Activated T-cell treated with anti-CD3 and anti-CD28 coated beads, Interleukin-2, amount 50 U/mL, for 24 hours (primary cell): ENCODE measurements at regions not wholly inside any gene's neighbourhood (a gene's known extent, or its start where the extent isn't known, plus 50 kb on each side); places are given as distances from the start of the nearest gene placed in this dataset.
A peak's percentile ranks its signal among the peaks of the same experiment; 100 is the strongest.
"Not testable (repeated sequence)": the region's sequence is repeated elsewhere in the genome, so short reads cannot be mapped to it uniquely, and the experiment has no call there.

ENCODE experiments used
- DNase-seq: peaks from one replicate; pipeline ENCODE4 v3.0.0-alpha.2; 2020
- H3K27ac Mint-ChIP-seq: 2 replicates; pipeline ENCODE4 v1.8.0; 2020; ENCODE audit warnings: mild to moderate bottlenecking, mixed read lengths
- H3K27me3 Mint-ChIP-seq: 2 replicates; pipeline ENCODE4 v1.8.0; 2020; ENCODE audit warnings: mixed read lengths
- H3K36me3 Mint-ChIP-seq: 2 replicates; pipeline ENCODE4 v1.8.0; 2020; ENCODE audit warnings: low read depth, mixed read lengths
- H3K4me1 Mint-ChIP-seq: 2 replicates; pipeline ENCODE4 v1.8.0; 2020; ENCODE audit warnings: low read depth, mixed read lengths
- H3K4me3 Mint-ChIP-seq: 2 replicates; pipeline ENCODE4 v1.8.0; 2020; ENCODE audit warnings: mild to moderate bottlenecking, moderate library complexity, mixed read lengths
- H3K9me3 Mint-ChIP-seq: 2 replicates; pipeline ENCODE4 v1.8.0; 2020; ENCODE audit warnings: mixed read lengths

- H3K27me3 Mint-ChIP-seq, result no peaks in the 10 kb centered on the region
Observed at GRCh38 chr12:34208331-34209258, 186.3 kb downstream of the ALG10 start.

GRCh38 chr12:34209259-34209835 is 187.1 kb downstream of the ALG10 start:
- no peak for DNase-seq
- Mint-ChIP-seq H3K36me3 (no peaks in the 10 kb centered on the region), H3K27me3 (no peaks in the 10 kb centered on the region), H3K27ac (no peak overlapping the region), H3K4me1 (no peaks in the 10 kb centered on the region), H3K4me3 (no peak overlapping the region), H3K9me3 (no peaks in the 10 kb centered on the region)

More at GRCh38 chr12:34208331-34209258, 186.3 kb downstream of the ALG10 start:
- Mint-ChIP-seq H3K36me3 (no peaks in the 10 kb centered on the region), H3K27ac (no peak overlapping the region), H3K9me3 (no peaks in the 10 kb centered on the region), H3K4me3 (no peak overlapping the region), H3K4me1 (no peaks in the 10 kb centered on the region)
- no peak for DNase-seq

DNA sequence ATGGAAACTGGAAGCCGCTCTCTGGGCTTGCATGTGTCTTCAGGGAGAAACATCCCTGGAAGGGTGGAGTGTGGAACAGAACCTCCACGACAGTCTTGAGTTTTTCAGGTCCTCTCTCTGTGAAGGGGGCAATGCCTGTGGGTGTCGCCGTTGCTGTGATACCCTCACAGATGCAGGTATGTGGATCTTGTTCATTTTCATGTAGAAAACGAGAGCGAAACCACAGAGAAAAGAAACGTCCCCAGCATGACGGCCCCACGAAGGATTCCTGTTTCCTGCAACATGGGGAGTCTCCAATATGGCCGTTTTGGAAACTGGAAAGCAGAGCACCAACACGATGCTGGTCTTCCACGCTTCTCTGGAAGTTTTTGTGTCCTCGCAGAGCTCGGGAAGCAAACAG is 187.9 kb downstream of the ALG10 start:
- Mint-ChIP-seq H3K9me3 (no peaks in the 10 kb centered on the region), H3K4me1 (no peaks in the 10 kb centered on the region), H3K36me3 (no peaks in the 10 kb centered on the region), H3K27me3 (no peaks in the 10 kb centered on the region), H3K4me3 (no peak overlapping the region), H3K27ac (no peak overlapping the region)
- no peak for DNase-seq

- no peaks in the 10 kb centered on the region for H3K4me1 Mint-ChIP-seq
- H3K27me3 Mint-ChIP-seq, result no peaks in the 10 kb centered on the region
Observed at GRCh38 chr12:34210689-34211530, 188.6 kb downstream of the ALG10 start.

GRCh38 chr12:34212651-34213050 is 190.4 kb downstream of the ALG10 start:
- Mint-ChIP-seq H3K27ac (no peak overlapping the region), H3K36me3 (no peaks in the 10 kb centered on the region), H3K4me1 (no peaks in the 10 kb centered on the region), H3K9me3 (no peaks in the 10 kb centered on the region), H3K27me3 (no peaks in the 10 kb centered on the region), H3K4me3 (no peak overlapping the region)
- no peak for DNase-seq

More at GRCh38 chr12:34210689-34211530, 188.6 kb downstream of the ALG10 start:
- H3K4me3 Mint-ChIP-seq, result no peak overlapping the region
- no peaks in the 10 kb centered on the region for H3K9me3 Mint-ChIP-seq
- DNase-seq, result no peak
- H3K36me3 Mint-ChIP-seq, result no peaks in the 10 kb centered on the region
- no peak overlapping the region for H3K27ac Mint-ChIP-seq

DNA sequence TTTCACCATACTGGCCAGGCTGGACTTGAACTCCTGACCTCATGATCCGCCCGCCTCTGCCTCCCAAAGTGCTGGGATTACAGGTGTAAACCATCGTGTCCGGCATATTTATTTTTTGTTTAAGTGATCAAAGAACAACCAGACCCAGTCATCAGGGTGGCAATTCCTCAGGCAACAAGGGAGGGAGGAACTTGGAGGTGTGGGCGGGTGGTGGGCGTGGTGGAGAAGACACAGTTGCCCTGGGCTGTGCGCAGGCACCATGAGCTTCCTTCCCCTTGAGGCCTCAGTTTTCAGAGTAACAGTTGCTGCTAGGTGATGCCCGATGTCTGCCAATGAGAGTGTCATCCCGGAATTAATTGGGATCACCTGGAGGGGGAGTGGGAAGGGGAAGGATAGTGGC is 191.7 kb downstream of the ALG10 start:
- no peaks in the 10 kb centered on the region for H3K9me3 Mint-ChIP-seq
- H3K4me3 Mint-ChIP-seq, result no peak overlapping the region
- H3K36me3 Mint-ChIP-seq, result no peaks in the 10 kb centered on the region
- DNase-seq, result no peak
- no peak overlapping the region for H3K27ac Mint-ChIP-seq
- peaks cover 9% of the 10 kb centered on the region for H3K27me3 Mint-ChIP-seq
- peaks cover 8% of the 10 kb centered on the region for H3K4me1 Mint-ChIP-seq

- H3K9me3 Mint-ChIP-seq, result no peaks in the 10 kb centered on the region
Observed at GRCh38 chr12:34215213-34215892, 193.1 kb downstream of the ALG10 start.

DNA sequence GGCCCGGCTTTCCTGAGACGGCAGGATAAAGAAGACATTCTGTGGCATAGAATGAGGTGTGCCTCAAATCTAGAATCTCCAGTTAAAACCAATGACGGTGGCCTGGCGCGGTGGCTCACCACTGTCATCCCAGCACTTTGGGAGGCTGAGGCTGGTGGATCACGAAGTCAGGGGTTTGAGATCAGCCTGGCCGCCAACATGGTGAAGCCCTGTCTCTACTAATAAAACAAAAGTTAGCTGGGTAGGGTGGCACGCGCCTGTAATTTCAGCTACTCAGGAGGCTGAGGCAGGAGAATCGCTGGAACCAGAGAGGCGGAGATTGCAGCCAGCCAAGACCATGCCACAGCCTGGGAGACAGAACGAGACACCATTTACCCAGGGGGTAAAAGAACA is 193.6 kb downstream of the ALG10 start:
- Mint-ChIP-seq H3K9me3 (no peaks in the 10 kb centered on the region), H3K4me3 (no peak overlapping the region), H3K27ac (no peak overlapping the region), H3K4me1 (peaks cover 10% of the 10 kb centered on the region), H3K36me3 (no peaks in the 10 kb centered on the region), H3K27me3 (peaks cover 17% of the 10 kb centered on the region)
- DNase-seq, result no peak

More at GRCh38 chr12:34215213-34215892, 193.1 kb downstream of the ALG10 start:
- Mint-ChIP-seq H3K4me1 (peaks cover 10% of the 10 kb centered on the region), H3K4me3 (no peak overlapping the region), H3K27me3 (peaks cover 17% of the 10 kb centered on the region), H3K27ac (no peak overlapping the region), H3K36me3 (no peaks in the 10 kb centered on the region)
- DNase-seq, result no peak

DNA sequence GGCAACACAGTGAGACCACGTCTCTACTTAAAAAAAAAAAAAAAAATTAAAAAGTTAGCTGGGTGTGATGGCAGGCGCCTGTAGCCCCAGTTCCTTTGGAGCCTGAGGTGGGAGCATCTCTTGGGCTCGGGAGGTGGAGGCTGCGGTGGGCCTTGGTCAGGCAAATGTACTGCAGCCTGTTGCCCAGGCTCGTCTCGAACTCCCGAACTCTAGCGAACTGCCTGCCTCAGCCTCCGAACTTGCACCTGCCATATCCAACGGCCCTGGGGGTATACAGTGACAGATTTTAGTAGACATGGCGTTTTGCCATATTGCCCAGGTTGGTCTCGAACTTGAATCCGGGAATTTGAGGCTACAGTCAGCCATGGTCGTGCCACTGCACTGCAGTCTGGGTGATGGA is 195.4 kb downstream of the ALG10 start:
- H3K27ac Mint-ChIP-seq, result no peak overlapping the region
- no peaks in the 10 kb centered on the region for H3K9me3 Mint-ChIP-seq
- no peak overlapping the region for H3K4me3 Mint-ChIP-seq
- peaks cover 10% of the 10 kb centered on the region for H3K4me1 Mint-ChIP-seq
- no peak for DNase-seq
- peaks cover 17% of the 10 kb centered on the region for H3K27me3 Mint-ChIP-seq
- no peaks in the 10 kb centered on the region for H3K36me3 Mint-ChIP-seq

DNA sequence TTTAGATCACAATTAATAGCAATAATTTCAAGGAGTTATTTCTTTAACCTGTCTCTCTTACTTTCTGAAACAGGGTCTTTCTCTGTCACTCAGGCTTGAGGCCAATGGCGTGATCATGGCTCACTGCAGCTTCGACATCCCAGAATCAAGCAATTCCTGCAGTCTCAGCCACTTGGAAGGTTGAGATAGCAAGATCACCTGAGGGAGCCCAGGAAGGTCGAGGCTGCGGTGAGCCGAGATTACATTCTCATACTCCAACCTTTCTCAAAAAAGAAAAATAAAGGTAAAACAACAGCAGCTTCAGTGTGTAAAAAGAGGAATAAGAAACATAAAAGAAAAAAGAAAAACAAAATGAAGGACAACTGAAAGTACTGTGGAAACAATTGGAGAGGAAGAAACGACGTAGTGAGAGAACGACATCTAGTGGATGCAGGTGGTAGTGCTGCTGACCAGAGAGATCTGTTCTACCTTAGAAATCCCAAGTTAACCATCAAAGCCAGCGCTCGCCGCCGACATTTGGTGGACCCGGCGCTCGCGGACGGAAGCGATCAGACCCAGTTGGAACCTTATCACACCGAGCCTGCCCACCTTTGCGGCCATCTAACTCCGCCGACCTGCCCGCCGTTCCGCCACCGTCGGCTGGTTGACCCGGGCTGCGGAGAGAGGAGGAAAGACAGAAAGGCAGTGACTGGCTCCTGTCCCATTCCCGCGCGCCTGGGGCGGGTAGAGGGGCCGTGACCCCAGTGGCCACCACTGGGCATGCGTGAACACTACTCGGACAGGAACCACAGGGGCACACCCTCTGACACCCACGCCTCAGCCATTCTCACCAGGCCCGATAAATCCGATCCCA is 196.1 kb downstream of the ALG10 start:
- DNase-seq, result peak; percentile 61
- Mint-ChIP-seq H3K27me3 (peaks cover 17% of the 10 kb centered on the region), H3K4me1 (peaks cover 10% of the 10 kb centered on the region), H3K36me3 (no peaks in the 10 kb centered on the region), H3K9me3 (no peaks in the 10 kb centered on the region), H3K4me3 (peak overlapping the region; percentile 81), H3K27ac (peak overlapping the region; percentile 72)

GRCh38 chr12:34219046-34219770 is 196.9 kb downstream of the ALG10 start:
- no peaks in the 10 kb centered on the region for H3K36me3 Mint-ChIP-seq
- peak overlapping the region; percentile 11 for H3K27ac Mint-ChIP-seq
- peak; percentile 49 for DNase-seq
- no peaks in the 10 kb centered on the region for H3K9me3 Mint-ChIP-seq
- peaks cover 10% of the 10 kb centered on the region for H3K4me1 Mint-ChIP-seq
- H3K4me3 Mint-ChIP-seq, result peak overlapping the region; percentile 81
- H3K27me3 Mint-ChIP-seq, result peaks cover 17% of the 10 kb centered on the region

GRCh38 chr12:34220079-34220478 is 197.8 kb downstream of the ALG10 start:
- H3K9me3 Mint-ChIP-seq, DNase-seq, H3K4me3 Mint-ChIP-seq, H3K36me3 Mint-ChIP-seq, H3K27ac Mint-ChIP-seq: not testable (repeated sequence)
- peaks cover 10% of the 10 kb centered on the region for H3K4me1 Mint-ChIP-seq
- H3K27me3 Mint-ChIP-seq, result peaks cover 17% of the 10 kb centered on the region

DNA sequence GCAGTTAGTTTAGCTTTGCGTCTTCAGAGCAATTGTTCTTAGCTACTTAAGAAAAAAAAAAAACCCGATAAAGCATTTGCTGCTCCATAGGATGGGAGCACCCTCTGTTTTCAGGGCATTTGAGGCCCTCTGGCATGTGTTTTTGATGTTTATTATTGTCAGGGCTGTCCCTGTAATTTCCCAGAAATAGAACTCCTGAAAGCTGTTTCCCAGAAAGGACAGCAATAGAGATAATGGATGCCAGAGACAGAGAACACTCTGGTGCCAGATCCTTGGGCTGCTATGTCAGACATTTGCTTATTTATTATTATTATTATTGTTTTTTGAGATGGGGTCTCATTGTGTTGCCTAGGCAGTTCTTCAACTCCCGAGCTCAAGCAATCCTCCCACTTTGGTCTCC is 201.3 kb downstream of the ALG10 start:
- H3K27ac Mint-ChIP-seq, result no peak overlapping the region
- H3K36me3 Mint-ChIP-seq, result no peaks in the 10 kb centered on the region
- no peak for DNase-seq
- no peak overlapping the region for H3K4me3 Mint-ChIP-seq
- H3K27me3 Mint-ChIP-seq, result peaks cover 20% of the 10 kb centered on the region
- peaks cover 5% of the 10 kb centered on the region for H3K4me1 Mint-ChIP-seq
- peaks cover 11% of the 10 kb centered on the region for H3K9me3 Mint-ChIP-seq
